Esophagus muscularis mucosa (tissue), 3 donors: ENCODE measurements at regions not wholly inside any gene's neighbourhood (a gene's known extent, or its start where the extent isn't known, plus 50 kb on each side); places are given as distances from the start of the nearest gene placed in this dataset.

Experiments used
- POLR2A ChIP-seq: fragments of 450-650 bp; IDR thresholded peaks from one replicate; pipeline ENCODE4 v1.6.1; 2017; ENCODE audit warnings: antibody characterized with exemption, moderate library complexity, mild to moderate bottlenecking, low read depth
- POLR2AphosphoS5 ChIP-seq, 2 donors: sonication (generic); formaldehyde crosslinking; IDR thresholded peaks; one replicate each; pipeline ENCODE4 v1.6.1; 2017; ENCODE audit warnings: antibody characterized with exemption in 2 of 2
- TF ChIP-seq, protein P1 (sequence below), 3 experiments: fragments of 200-600 bp in 2 of 3; fragments of 450-650 bp in 1 of 3; sonication (generic) in 2 of 3; IDR thresholded peaks; one replicate each; pipeline ENCODE4 v1.5.1; 2017 to 2019; ENCODE audit warnings: antibody characterized with exemption in 3 of 3, mild to moderate bottlenecking in 2 of 3, moderate library complexity in 1 of 3

DNA sequence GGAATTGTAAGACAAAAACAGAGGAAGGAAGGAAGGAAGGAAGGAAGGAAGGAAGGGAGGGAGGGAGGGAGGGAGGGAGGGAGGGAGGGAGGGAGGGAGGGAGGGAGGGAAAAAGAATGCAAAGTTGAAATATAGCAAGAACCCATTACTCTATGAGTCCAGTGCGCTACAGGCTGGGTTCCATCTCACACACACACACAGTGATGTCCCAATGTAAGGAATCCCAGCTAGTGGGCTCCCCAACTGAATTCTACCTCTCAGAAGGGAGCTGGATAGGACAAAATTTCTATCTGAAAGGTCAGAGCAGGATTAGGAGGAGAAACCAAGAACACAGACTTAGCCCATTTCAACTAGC, 173.4 kb downstream of the DAD1 start:
- TF ChIP-seq, protein P1, sequence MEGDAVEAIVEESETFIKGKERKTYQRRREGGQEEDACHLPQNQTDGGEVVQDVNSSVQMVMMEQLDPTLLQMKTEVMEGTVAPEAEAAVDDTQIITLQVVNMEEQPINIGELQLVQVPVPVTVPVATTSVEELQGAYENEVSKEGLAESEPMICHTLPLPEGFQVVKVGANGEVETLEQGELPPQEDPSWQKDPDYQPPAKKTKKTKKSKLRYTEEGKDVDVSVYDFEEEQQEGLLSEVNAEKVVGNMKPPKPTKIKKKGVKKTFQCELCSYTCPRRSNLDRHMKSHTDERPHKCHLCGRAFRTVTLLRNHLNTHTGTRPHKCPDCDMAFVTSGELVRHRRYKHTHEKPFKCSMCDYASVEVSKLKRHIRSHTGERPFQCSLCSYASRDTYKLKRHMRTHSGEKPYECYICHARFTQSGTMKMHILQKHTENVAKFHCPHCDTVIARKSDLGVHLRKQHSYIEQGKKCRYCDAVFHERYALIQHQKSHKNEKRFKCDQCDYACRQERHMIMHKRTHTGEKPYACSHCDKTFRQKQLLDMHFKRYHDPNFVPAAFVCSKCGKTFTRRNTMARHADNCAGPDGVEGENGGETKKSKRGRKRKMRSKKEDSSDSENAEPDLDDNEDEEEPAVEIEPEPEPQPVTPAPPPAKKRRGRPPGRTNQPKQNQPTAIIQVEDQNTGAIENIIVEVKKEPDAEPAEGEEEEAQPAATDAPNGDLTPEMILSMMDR (IDR thresholded peaks at IDR 0.05) = no peak
- TF ChIP-seq POLR2A = no peak
- TF ChIP-seq POLR2AphosphoS5 (IDR thresholded peaks at IDR 0.05) = no peak
